HG03521 (cell line): ENCODE measurements at regions not wholly inside any gene's neighbourhood (a gene's known extent, or its start where the extent isn't known, plus 50 kb on each side); places are given as distances from the start of the nearest gene placed in this dataset.

Experiments used
- ATAC-seq: cut with Tn5 transposase; IDR thresholded peaks from one replicate; pipeline ENCODE4 v1.9.1; 2021; ENCODE audit warnings: mild to moderate bottlenecking, moderate library complexity; ENCODE audit not compliant: unreplicated experiment

- ATAC-seq, result no peak
Measured at GRCh38 chr7:41878309-41879295, 175.7 kb upstream of the INHBA start.

GRCh38 chr7:41877118-41877517, 174.2 kb upstream of the INHBA start:
- ATAC-seq, result no peak

DNA sequence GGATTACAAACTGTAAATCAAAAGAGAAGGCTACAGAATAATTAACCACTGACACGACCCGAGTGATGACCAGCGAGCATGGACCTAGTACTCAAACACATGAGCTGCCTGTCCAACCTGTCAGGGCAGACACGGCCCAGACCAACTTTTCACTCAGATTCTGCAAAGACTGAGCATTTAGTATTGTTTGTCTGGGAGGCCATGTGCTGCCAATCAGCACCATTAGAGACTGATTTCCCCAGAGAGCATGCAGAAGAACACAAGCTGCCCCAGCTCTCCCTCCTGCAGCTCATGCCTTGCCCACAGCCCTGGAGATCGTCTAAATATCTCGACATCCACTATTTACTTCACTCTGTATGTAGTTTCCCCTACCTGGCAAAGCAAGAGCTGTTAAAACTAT, 172.6 kb upstream of the INHBA start:
- no peak for ATAC-seq

DNA sequence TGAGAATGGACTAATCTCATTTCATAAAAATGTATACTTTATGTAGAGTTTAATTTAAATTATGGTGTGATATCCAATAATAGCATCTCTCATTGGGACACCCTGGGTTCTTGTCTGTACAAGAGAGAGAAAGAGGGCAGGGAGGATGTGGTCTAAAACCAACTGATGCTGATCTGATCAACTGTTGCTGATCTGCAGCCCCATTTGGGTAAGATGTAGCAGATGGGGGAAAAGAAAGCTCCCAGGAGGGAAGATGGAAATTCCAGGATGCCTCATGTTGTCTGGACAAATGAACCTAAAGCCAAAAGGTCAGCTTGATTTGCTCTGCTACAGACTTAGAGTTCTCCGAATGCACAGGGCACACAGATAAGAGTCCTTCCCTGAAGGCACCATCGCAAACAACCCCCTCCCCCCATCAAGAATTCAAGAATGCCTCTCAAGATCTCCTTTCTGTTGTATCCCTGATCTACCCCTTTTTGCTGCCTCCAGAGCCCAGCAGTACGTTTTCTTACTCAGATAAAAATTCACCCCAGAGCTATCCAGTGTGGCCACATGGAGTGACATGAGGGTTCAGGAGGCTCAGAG, 171.4 kb upstream of the INHBA start:
- no peak for ATAC-seq

- no peak for ATAC-seq
Measured at GRCh38 chr7:41873741-41874140, 170.9 kb upstream of the INHBA start.

GRCh38 chr7:41872966-41873365, 170.1 kb upstream of the INHBA start:
- no peak for ATAC-seq

GRCh38 chr7:41870461-41871138, 167.7 kb upstream of the INHBA start:
- no peak for ATAC-seq

DNA sequence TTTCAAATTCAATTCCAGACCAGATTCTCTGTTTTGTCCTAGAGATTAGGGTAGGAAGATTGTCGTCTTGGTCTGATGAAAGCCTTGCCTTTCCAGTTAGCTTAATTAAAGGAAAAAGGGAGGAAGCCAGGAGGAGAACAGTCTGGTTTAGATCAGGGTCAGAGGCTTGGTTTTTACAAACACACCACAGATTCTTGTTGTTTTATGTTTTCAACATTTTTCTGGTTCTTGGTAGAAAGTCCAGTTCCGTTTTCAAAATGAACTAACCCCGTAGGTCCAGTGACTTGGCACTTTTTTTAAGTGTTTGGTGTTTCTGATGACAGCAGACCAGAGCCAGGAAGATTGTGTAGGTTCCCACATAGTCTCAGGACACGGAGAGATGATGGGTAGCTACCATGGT, 167.1 kb upstream of the INHBA start:
- no peak for ATAC-seq

- ATAC-seq, result no peak
Measured at GRCh38 chr7:41869596-41869995, 166.7 kb upstream of the INHBA start.

- ATAC-seq, result no peak
Measured at GRCh38 chr7:41869091-41869490, 166.2 kb upstream of the INHBA start.

GRCh38 chr7:41867639-41868280, 164.9 kb upstream of the INHBA start:
- ATAC-seq, result no peak

DNA sequence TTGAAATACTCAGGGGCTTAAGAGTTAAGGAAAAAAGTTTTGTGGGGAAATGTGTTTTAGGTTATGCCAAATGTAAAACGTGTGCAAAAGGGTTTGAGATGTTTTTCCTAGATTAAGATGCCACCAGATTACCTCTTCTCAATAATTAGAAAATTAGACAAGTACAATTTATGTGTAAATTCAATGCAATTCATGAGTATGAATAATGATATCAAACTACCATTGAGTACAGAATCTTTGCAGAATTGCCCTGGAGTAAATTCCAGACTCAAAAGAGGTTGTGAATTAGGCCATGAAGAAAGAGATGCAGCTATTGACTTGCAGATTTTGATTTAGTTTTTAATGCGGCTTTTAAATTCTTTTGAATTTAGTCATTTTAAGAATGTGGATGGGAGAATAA, 159.4 kb upstream of the INHBA start:
- ATAC-seq, result no peak

- no peak for ATAC-seq
Measured at GRCh38 chr7:41861642-41862041, 158.8 kb upstream of the INHBA start.

- no peak for ATAC-seq
Measured at GRCh38 chr7:41858201-41858600, 155.3 kb upstream of the INHBA start.

DNA sequence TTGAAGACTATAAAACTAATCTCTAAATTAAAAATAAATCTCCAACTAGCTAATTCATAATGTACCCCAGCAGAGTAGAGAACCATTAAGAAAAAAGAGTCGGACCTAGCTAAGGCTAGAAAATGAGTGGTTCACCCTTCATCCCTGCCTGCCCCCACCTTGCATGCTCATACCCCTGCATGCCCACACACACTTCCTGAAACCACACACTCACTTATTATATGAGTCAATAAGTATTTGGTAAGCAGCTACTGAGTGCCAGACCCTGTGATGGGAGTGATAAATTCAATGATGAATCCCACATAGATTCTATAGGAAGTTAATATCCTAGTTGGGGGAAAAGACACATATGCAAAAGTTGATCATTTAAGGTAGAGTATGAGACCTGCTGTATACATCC, 152.9 kb upstream of the INHBA start:
- ATAC-seq, result no peak

DNA sequence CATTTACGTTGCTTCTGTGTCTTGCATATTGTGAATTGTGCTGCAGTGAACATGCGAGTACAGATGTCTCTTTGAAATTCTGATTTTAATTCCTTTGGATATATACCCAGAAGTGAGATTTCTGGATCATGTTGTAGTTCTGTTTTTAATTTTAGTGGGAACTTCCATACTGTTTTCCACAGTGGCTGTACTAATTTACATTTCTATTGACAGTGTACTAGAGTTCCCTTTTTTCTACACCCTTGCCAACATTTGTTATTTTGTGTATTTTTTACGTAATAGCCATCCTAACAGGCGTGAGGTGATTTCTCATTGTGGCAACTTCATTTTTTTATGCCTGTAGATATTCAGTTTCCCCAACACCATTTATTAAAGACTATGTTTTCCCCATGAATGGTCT, 144.7 kb upstream of the INHBA start:
- no peak for ATAC-seq

- ATAC-seq, result no peak
Measured at GRCh38 chr7:41847151-41847550, 144.3 kb upstream of the INHBA start.

DNA sequence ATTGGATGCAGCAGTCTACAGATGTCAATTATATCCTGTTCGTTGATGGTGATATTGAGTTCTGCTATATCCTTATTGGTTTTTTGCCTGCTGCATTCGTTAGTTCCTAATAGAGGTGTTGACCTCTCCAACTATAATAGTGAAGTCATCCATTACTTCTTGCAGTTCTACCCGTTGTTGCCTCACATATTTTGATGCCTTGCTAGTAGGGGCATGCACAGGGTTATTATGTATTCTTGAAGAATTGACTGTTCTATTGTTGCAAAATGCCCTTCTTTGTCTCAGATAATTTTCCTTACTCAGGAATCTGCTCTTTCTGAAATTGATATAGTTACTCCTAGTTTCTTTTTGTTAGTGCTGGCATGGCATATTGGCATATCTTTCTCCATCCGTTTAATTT, 140.1 kb upstream of the INHBA start:
- ATAC-seq, result no peak

DNA sequence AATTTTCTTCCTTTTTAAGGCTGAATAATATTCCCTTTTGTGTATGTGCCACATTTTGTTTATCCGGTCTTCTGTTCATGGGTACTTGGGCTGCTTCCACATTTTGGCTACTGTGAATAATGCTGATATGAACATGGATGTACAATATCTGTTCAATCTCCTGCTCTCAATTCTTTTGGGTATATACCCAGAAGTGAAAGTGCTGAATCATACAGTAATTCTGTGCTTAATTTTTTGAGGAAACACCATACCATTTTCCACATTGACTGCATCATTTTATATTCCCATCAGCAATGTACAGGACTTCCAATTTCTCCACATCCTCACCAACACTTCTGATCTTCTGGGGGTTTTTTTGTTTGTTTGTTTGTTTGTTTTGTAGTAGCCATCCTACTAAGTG, 135.0 kb upstream of the INHBA start:
- no peak for ATAC-seq

GRCh38 chr7:41835976-41836530, 133.2 kb upstream of the INHBA start:
- ATAC-seq, result no peak
